ENCODE measurements at regions not wholly inside any gene's neighbourhood (a gene's known extent, or its start where the extent isn't known, plus 50 kb on each side); places are given as distances from the start of the nearest gene placed in this dataset.

- TF ChIP-seq POLR2A (IDR thresholded peaks at IDR 0.05; ENCODE audit: low read length), result no peak
- no peak for TF ChIP-seq GATA1 (IDR thresholded peaks at IDR 0.05; ENCODE audit: low read depth, low read length)
These were observed 329.9 kb upstream of the SLC7A11 start for GRCh38 chr4:138572007-138572406.
